HPDE6-E6E7 (cell line): ENCODE measurements at regions not wholly inside any gene's neighbourhood (a gene's known extent, or its start where the extent isn't known, plus 50 kb on each side); places are given as distances from the start of the nearest gene placed in this dataset.
A peak's percentile ranks its signal among the peaks of the same experiment; 100 is the strongest.
"Not testable (repeated sequence)": the region's sequence is repeated elsewhere in the genome, so short reads cannot be mapped to it uniquely, and the experiment has no call there.

Experiments used
- DNase-seq: peaks from one replicate; pipeline ENCODE4 v3.0.0; 2011; ENCODE audit warnings: missing footprints; ENCODE audit errors: extremely low spot score

- not testable (repeated sequence) for DNase-seq
Observed at GRCh38 chr4:49227941-49228340, 241.9 kb downstream of the CWH43 start.

- not testable (repeated sequence) for DNase-seq
Observed at GRCh38 chr4:49229243-49229642, 243.2 kb downstream of the CWH43 start.

- not testable (repeated sequence) for DNase-seq
Observed at GRCh38 chr4:49229713-49230112, 243.6 kb downstream of the CWH43 start.

- DNase-seq = not testable (repeated sequence)
Observed at GRCh38 chr4:49233346-49233745, 247.3 kb downstream of the CWH43 start.

- not testable (repeated sequence) for DNase-seq
Observed at GRCh38 chr4:49233749-49234148, 247.7 kb downstream of the CWH43 start.

- DNase-seq = not testable (repeated sequence)
Observed at GRCh38 chr4:49234382-49234781, 248.3 kb downstream of the CWH43 start.

- DNase-seq = not testable (repeated sequence)
Observed at GRCh38 chr4:49235413-49236160, 249.5 kb downstream of the CWH43 start.

- not testable (repeated sequence) for DNase-seq
Observed at GRCh38 chr4:49236474-49236873, 250.4 kb downstream of the CWH43 start.

- DNase-seq = not testable (repeated sequence)
Observed at GRCh38 chr4:49241295-49241694, 255.2 kb downstream of the CWH43 start.

GRCh38 chr4:49262786-49263185 is 276.7 kb downstream of the CWH43 start:
- not testable (repeated sequence) for DNase-seq

- not testable (repeated sequence) for DNase-seq
Observed at GRCh38 chr4:49270435-49270834, 284.4 kb downstream of the CWH43 start.

- DNase-seq = not testable (repeated sequence)
Observed at GRCh38 chr4:49270912-49271311, 284.8 kb downstream of the CWH43 start.

GRCh38 chr4:49285905-49286304 is 299.8 kb downstream of the CWH43 start:
- not testable (repeated sequence) for DNase-seq

GRCh38 chr4:49286926-49287745 is 301.1 kb downstream of the CWH43 start:
- DNase-seq = not testable (repeated sequence)

- peak; percentile 44 for DNase-seq
Observed at GRCh38 chr4:49287893-49288292, 301.8 kb downstream of the CWH43 start.

GRCh38 chr4:49288796-49289195 is 302.7 kb downstream of the CWH43 start:
- DNase-seq = peak; percentile 42

GRCh38 chr4:49314815-49315214 is 328.7 kb downstream of the CWH43 start:
- not testable (repeated sequence) for DNase-seq

GRCh38 chr4:49320725-49321410 is 334.8 kb downstream of the CWH43 start:
- not testable (repeated sequence) for DNase-seq

GRCh38 chr4:49321511-49322300 is 335.6 kb downstream of the CWH43 start:
- not testable (repeated sequence) for DNase-seq

GRCh38 chr4:49322610-49323572 is 336.8 kb downstream of the CWH43 start:
- not testable (repeated sequence) for DNase-seq
